Neural progenitor cell (in vitro differentiated cells): ENCODE measurements at regions not wholly inside any gene's neighbourhood (a gene's known extent, or its start where the extent isn't known, plus 50 kb on each side); places are given as distances from the start of the nearest gene placed in this dataset.
"Not testable (repeated sequence)": the region's sequence is repeated elsewhere in the genome, so short reads cannot be mapped to it uniquely, and the experiment has no call there.

Experiments used
- EZH2 ChIP-seq: fragments of 200-600 bp; sonication (generic); IDR thresholded peaks from 2 replicates; pipeline ENCODE4 v1.6.1; 2017; ENCODE audit warnings: antibody characterized with exemption, mild to moderate bottlenecking, moderate library complexity
- EZH2phosphoT487 ChIP-seq: fragments of 200-600 bp; sonication (generic); IDR thresholded peaks from 2 replicates; pipeline ENCODE4 v1.6.1; 2017; ENCODE audit warnings: antibody characterized with exemption

DNA sequence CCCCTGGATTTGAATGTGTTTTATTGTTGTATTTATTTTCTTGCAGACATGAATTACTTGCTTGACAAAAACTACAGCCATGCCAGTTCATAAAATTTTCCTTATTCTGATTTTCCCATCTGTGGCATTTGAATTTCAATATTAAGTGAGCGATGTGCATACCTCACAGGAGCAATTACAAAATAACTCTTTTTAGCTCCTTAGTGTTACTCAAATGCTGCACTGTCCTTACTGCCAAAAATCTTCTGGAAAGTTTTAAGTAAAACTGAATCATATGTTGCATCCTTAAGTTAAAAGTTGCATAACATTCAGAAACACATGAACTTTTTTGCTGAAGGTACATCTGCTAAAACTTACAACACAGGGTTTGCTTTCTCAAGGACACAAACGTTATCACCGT is 120.1 kb downstream of the OR4M2 start:
- not testable (repeated sequence) for TF ChIP-seq EZH2, EZH2phosphoT487
